Suppressor macrophage treated with lipopolysaccharide for 1 hour (primary cell): ENCODE measurements at regions not wholly inside any gene's neighbourhood (a gene's known extent, or its start where the extent isn't known, plus 50 kb on each side); places are given as distances from the start of the nearest gene placed in this dataset.
A peak's percentile ranks its signal among the peaks of the same experiment; 100 is the strongest.
"Not testable (repeated sequence)": the region's sequence is repeated elsewhere in the genome, so short reads cannot be mapped to it uniquely, and the experiment has no call there.

Experiments used
- DNase-seq, 3 donors: peaks; one replicate each; pipeline ENCODE4 v3.0.0-alpha.2; 2020 to 2022

DNA sequence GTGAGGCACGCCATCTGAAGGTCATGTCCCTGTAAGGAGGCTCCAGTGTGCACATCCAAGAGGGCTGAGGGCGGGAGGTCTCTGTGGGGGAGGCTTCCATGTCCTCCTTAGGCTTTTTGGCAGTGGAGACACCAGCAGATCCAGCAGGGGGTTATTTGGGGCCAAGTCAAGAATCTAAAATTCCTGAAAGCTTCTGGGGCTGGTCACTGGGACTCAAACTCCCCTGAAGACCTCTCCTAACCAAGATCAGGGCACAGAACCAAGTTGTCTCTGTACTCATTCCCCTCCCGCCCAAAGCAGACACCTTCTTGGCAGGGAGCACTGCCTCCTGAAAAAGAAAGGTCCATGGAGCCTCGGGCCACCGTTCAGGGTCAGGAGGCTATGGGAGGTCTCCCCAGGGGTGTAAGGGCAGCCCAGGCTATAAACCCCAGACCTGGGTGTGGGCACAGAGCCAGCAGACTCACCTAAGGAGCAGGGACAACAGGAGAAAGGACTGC, 127.4 kb upstream of the ADRA1B start:
- DNase-seq, result no peak

DNA sequence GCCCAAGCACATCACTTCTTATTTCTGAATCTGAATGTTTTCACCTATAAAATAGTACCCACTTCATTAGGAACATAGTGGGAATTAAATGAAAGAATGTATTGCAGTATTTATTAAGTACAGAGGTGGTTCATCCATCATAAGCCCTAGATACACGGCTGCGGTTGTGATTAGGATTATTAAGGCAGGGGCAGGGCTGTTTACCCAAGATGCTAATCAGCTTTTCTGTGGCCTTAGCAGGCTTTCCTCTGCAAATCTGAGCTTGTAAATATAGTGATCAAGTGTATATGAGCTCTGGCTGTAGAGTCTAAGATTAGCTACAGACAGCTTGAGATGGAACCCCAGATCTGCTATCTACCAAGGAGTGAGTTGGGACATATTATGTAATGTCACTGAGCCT, 124.1 kb upstream of the ADRA1B start:
- DNase-seq, result no peak

- DNase-seq, result peak; percentile 18 to 47 (median 38)
Observed at GRCh38 chr5:159797261-159797970, 118.9 kb upstream of the ADRA1B start.

DNA sequence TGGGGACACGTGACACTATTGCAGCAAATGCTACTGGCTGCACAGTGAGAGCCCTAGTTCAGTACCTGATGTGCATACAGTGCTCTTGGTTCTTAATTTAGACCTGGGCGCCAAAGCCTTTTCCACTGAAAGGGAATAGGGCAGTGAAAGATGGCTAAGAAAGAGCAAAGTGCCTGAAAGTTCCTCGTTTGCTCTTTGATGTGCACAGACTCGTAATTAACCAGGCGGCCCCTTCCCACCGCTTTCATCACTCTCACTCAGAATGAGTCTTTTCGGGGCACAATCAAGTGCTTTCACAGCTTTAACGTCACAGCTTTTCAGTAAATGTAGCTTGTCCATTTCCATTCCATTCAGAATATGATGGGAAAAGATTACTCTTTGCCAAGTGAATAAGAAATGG, 116.6 kb upstream of the ADRA1B start:
- no peak for DNase-seq

DNA sequence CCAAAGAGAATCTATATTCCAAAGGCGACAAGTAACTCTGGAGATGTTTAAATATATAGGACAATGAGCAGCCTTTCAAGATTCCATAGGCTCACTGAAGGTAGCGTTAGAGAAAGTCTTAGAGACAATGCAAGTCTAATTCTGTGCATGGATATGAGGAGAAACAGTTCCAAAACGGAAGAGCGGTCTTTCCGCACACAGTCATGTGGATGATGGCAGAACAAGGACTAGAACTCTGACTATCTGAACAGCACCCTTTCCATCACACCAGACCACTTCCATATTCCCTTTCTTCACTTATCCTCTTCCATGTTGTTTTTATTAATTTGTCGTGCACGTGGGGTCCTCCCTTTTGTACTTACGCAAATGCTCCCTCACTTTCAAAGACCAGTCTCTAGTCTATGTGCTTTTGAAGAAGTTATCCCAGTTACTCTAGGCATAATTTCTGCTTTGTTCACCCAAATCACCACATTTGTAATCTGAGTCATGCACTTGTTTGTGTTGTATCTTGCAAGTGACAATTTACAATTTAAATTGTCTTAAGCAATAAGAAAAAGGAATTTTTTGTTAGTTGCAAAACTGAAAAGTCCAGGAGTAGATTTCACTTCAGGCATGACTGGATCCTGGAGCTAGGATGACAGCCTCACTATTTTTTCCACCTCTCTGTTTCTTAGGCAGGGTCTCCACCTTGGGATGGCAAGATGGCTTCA, 116.0 kb upstream of the ADRA1B start:
- DNase-seq, result peak in 2 of 3 donors; percentile 52 to 59

DNA sequence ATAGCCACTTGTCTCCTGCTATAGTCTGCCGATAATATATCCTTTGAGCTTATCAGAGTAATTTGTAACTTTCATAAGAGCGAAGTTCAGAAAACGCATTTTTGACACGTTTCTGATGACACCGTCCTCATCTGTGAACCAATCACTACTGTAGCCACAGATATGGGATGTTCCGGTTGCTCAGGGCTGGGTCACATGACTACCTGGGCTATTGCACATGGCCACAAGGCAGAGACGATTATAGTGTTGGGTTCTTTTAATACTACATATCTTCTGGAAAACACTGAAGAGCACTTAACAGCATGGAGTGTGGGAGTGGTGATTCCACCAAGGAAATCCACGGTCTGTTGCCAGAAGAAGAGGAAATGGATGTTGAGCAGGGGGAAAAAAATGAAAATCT, 115.0 kb upstream of the ADRA1B start:
- no peak for DNase-seq

DNA sequence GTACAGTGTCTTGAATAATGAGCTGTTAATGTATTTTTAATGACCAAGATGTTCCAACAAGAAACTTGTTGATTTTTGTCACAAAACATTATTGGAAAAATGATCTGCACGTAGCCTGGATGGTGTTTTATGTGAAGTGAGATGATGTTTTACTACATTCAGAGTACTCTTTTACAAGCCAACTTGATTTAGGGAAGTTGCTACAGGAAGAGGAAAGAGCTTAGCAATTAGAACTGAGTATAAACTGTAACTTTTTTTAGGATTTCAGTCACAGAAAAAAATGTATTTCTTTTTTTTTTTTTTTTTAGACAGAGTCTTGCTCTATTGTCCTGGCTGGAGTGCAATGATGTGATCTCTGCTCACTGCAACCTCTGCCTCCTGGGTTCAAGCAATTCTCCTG, 113.6 kb upstream of the ADRA1B start:
- DNase-seq, result peak in 2 of 3 donors; percentile 34 to 52

DNA sequence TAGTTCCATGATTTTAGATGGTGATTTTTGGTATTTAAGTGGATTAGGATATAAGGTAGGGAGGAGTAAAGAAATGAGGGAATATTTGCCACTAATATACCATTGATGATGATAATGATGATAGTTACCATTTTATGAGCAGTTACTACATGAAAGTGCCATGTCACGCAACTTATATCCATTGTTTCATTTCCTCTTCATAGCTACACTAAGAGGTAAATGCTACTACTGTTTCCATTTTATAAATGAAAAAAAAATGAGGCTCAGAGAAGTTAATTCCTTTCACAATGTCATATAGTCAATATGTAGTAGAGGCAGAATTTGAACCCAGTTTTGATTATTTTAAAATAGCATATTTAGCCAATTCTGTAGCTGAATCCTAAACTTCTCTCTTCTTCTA, 112.2 kb upstream of the ADRA1B start:
- DNase-seq, result peak in 2 of 3 donors; percentile 37 to 46

DNA sequence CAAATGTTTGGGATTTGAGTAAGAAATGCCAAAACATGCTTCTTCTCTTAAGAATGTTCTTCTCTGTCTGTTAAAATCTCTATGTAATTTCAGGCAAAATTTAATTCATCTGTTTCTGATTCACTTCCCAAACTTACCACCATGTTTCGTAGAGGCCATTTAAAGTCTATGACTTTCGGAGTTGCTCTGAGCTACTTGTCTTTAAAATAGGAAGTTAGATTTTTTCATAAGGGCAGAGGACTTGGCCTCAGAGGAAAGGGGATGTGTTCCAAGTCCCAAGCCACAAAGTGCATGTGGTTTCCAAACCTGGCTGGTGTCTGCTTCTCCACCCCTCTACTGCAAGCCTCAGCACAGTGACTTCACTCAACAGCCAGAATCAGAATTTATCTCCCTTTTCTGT, 111.3 kb upstream of the ADRA1B start:
- peak; percentile 75 to 88 (median 88) for DNase-seq

DNA sequence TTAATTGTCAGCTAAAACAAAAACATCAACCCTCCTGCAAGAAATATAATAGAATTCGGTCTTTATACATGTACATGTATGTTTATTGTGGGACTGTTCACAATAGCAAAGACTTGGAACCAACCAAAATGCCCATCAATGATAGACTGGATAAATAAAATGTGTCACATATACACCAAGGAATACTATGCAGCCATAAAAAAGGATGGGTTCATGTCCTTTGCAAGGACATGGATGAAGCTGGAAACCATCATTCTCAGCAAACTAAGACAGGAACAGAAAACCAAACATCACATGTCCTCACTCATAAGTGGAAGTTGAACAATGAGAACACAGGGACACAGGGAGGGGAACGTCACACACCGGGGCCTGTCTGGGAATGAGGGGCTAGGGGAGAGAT, 109.1 kb upstream of the ADRA1B start:
- DNase-seq, result not testable (repeated sequence)

DNA sequence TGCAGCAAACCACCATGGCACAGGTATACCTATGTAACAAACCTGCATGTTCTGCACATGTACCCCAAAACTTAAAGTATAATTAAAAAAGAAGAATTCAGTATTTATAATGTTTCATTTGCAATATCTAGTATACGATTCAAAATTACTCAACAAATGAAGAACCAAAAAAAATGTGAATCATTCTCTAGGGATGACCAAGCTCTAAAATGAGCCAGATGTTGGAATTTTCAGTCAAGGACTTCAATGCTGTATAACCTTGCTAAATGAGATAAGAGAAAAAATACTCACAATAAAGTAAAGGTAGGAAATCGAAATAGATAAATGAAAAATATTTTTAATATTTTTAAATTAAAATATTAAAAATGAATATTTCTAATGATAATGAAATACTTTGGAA, 108.7 kb upstream of the ADRA1B start:
- DNase-seq, result peak in 2 of 3 donors; percentile 22 to 27

DNA sequence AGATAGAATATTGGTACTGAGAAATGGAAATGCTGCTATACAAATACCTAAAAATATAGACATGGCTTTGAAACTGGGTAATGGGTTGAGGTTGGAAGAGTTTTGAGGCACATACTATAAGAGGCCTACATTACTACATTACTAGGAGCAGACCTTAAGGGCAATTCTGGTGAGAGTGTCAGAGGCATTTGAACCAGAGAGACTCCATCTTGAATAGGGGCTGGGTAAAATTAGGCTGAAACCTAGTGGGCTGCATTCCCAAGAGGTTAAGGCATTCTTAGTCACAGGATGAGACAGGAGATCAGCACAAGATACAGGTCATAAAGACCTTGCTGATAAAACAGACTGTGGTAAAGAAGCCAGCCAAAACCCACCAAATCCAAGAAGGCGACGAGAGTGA, 104.6 kb upstream of the ADRA1B start:
- no peak for DNase-seq

DNA sequence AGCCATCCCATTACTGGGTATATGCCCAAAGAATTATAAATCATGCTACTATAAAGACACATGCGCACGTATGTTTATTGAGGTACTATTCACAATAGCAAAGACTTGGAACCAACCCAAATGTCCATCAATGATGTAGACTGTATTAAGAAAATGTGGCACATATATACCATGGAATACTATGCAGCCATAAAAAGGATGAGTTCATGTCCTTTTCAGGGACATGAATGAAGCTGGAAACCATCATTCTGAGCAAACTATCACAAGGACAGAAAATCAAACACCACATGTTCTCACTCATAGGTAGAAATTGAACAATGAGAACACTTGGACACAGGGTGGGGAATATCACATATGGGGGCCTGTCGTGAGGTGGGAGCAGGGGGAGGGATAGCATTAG, 103.5 kb upstream of the ADRA1B start:
- DNase-seq, result not testable (repeated sequence)

- no peak for DNase-seq
Observed at GRCh38 chr5:159814222-159814621, 102.1 kb upstream of the ADRA1B start.

DNA sequence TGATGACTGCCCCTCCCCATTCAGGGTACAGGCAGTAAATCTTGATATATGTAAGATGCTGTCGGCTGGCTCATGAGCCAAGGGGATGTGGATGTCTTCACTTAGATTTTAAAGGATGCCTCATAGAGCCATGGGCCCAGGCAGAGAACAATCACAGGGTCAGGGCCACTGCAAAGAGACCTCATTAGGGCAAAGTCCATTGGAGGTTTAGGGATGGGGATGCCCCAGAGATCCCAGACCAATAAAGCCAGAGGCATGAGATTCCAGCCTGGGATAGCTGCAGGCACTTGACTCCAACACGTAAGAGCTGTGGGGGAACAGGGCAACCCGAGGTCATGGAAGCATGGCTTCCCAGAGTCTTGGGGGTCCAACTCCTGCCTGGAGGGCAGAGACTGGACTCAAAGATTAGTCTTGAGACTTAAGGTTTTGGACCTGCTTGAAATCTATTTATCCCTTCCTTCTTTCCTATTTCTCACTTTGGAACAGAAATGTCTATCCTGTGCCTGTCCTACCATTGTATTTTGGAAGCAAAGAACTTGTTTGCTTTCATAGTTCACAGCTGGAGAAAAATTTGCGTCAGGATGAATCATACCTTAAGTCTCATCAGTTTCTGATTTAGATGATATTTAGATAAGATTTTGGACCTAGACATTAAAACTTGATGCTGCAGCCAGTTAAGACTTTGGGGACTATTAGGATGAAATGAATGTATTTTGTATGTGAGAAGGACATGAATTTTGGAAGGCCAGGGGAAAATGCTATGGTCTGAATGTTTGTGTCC, 101.3 kb upstream of the ADRA1B start:
- no peak for DNase-seq

- no peak for DNase-seq
Observed at GRCh38 chr5:159817262-159818029, 98.8 kb upstream of the ADRA1B start.

DNA sequence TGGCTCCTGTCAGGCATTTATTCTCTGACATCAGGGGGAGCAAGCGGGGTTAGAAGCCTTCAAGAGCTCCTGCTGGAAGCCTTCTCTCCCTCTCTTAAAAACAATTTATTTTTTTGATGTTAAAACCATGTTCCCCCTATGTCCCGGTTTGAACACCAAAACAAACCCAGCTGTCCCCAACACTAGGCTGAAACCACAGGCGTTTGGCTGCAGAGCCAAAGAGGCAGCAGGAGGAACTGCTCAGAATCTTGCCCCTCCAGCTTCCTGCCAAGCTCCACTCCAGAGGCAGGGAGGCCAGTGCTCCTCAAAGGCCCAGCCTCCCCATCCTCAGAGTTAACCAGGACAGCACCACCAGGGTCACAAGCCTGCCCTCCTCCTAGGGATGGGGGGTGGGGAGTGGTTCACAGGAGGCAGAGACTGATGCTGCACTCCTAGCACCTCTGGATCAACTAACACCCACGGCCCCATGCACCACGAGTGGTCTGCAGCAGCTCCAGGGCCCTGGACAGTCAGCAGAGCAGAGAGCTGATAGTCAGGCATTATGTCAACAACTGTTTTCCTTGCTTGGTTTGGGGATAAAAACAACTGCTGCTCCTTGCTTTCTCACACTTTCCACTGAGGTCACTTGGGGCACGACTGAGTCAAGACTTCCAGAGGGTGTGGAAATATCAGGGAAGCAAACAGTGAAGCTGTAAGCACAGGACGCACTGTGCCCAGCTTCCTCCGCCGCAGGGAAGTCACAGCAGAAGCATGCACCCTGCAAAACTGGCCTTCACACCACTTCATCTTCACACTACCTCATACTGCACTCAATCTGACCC, 96.5 kb upstream of the ADRA1B start:
- DNase-seq, result no peak

DNA sequence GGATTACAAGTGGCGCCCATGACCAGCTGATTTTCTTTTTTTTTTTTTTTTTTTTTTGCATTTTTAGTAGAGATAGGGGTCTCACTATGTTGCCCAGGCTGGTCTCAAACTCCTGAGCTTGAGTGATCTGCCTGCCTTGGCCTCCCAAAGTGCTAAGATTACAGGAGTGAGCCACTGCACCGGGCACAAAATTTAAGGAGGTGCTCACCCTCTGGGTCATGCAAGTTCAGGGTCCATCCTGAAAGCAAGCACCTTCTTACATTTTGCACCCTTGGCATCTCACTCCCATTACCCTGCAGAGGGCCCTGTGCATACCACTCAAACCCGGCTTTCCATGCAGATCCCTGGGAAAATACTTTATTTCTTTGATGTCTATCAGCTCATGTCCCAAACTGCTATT, 95.6 kb upstream of the ADRA1B start:
- DNase-seq, result no peak

- DNase-seq, result no peak
Observed at GRCh38 chr5:159821461-159821940, 94.8 kb upstream of the ADRA1B start.

GRCh38 chr5:159824188-159825161, 91.8 kb upstream of the ADRA1B start:
- no peak for DNase-seq
